OCI-LY1 (cell line): ENCODE measurements at regions not wholly inside any gene's neighbourhood (a gene's known extent, or its start where the extent isn't known, plus 50 kb on each side); places are given as distances from the start of the nearest gene placed in this dataset.

Source experiments
- H2AFZ ChIP-seq: fragments of 200-600 bp; sonication (generic), shearing (Covaris generic); 2 replicates; pipeline ENCODE4 v1.6.0; 2014; ENCODE audit warnings: antibody characterized with exemption, mild to moderate bottlenecking, low read length
- H3F3A ChIP-seq: fragments of 200-600 bp; sonication (generic), shearing (Covaris generic); 2 replicates; pipeline ENCODE4 v1.6.0; 2014; ENCODE audit warnings: mild to moderate bottlenecking, antibody characterized with exemption, low read length, moderate library complexity; ENCODE audit not compliant: insufficient read depth
- H3K27ac ChIP-seq: fragments of 200-600 bp; sonication (generic); 2 replicates; pipeline ENCODE4 v1.5.1; 2014; ENCODE audit warnings: low read length, mixed run types, mild to moderate bottlenecking, low read depth; ENCODE audit not compliant: poor library complexity, severe bottlenecking
- H3K27me3 ChIP-seq: fragments of 200-600 bp; sonication (generic); 2 replicates; pipeline ENCODE4 v1.6.0; 2014; ENCODE audit warnings: antibody characterized with exemption, mild to moderate bottlenecking, low read length, moderate library complexity; ENCODE audit not compliant: insufficient read depth
- H3K36me3 ChIP-seq: fragments of 200-600 bp; sonication (generic); 2 replicates; pipeline ENCODE4 v1.6.1; 2014; ENCODE audit warnings: mild to moderate bottlenecking, antibody characterized with exemption, low read length, moderate library complexity, mixed read lengths; ENCODE audit not compliant: insufficient read depth
- H3K4me1 ChIP-seq: fragments of 200-600 bp; sonication (generic); 2 replicates; pipeline ENCODE4 v1.5.1; 2014; ENCODE audit warnings: mild to moderate bottlenecking, low read length, moderate library complexity; ENCODE audit not compliant: insufficient read depth, severe bottlenecking
- H3K4me2 ChIP-seq: fragments of 200-600 bp; sonication (generic), shearing (Covaris generic); 2 replicates; pipeline ENCODE4 v1.6.1; 2014; ENCODE audit warnings: low read length
- H3K4me3 ChIP-seq: fragments of 200-600 bp; sonication (generic); 2 replicates; pipeline ENCODE4 v1.5.1; 2014; ENCODE audit warnings: low read length, low read depth, mild to moderate bottlenecking, mixed read lengths; ENCODE audit not compliant: poor library complexity, severe bottlenecking
- H3K79me2 ChIP-seq: fragments of 200-600 bp; shearing (Covaris generic); 2 replicates; pipeline ENCODE4 v1.6.1; 2016; ENCODE audit warnings: mixed run types, low read length, mixed read lengths; ENCODE audit not compliant: insufficient read depth
- H3K9ac ChIP-seq: fragments of 200-600 bp; sonication (generic), shearing (Covaris generic); 2 replicates; pipeline ENCODE4 v1.6.1; 2014; ENCODE audit warnings: mild to moderate bottlenecking, low read length, mixed read lengths
- H3K9me2 ChIP-seq: fragments of 200-600 bp; sonication (generic), shearing (Covaris generic); 2 replicates; pipeline ENCODE4 v1.6.1; 2014; ENCODE audit warnings: low read depth, mild to moderate bottlenecking, low read length, mixed read lengths
- H3K9me3 ChIP-seq: fragments of 200-600 bp; shearing (Covaris generic); 2 replicates; pipeline ENCODE4 v1.6.1; 2014; ENCODE audit warnings: low read length, mixed read lengths
- H4K20me1 ChIP-seq: fragments of 200-600 bp; sonication (generic), shearing (Covaris generic); 2 replicates; pipeline ENCODE4 v1.6.0; 2016; ENCODE audit warnings: mild to moderate bottlenecking, low read length; ENCODE audit not compliant: insufficient read depth
- CTCF ChIP-seq: fragments of 200-600 bp; sonication (generic), shearing (Covaris generic); IDR thresholded peaks from 2 replicates; pipeline ENCODE4 v1.5.1; 2017; ENCODE audit warnings: mild to moderate bottlenecking, antibody characterized with exemption, low read length, moderate library complexity, mixed read lengths
- EZH2 ChIP-seq: fragments of 200-600 bp; sonication (generic), shearing (Covaris generic); IDR thresholded peaks from 2 replicates; pipeline ENCODE4 v1.8.0; 2017; ENCODE audit warnings: borderline replicate concordance, mixed run types, mild to moderate bottlenecking, antibody characterized with exemption, low read length, moderate library complexity, mixed read lengths

DNA sequence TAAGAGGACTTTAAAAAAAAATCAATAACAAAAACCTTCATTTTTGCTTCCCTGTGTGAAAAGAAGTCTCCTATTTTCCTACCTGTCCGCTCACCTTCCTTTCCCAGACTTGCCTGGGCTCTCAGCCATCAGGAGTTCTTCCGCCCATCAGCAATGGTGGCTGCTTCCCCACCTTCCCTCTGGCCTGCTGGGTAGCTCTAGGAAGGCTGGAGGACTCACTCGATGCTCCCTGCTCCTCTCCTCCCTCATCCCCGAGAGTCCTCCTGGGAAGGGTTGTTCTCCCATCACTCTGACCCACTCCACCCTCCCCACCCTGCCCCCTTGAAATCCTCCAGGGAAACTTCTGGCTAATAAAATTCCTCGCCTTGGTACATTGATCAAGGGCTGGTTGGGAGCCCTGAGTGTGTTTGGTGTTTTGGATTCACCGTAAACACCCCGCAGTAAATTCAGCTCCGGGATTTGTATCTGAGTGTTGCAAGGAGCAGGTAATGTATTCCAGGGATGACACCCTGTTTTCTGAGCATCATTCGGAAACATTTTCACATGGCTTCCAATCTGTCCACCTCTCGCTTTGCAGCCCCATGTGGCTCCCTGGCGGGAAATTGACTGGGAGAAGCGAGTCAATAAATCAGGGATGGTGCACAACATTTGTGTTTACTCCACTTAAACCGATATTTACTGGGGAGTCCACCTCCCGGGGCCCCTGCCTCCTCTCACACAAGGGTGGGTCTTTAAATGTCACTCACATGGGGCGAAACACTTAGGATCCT, 126.4 kb upstream of the SDK1 start:
- Histone ChIP-seq H3K27ac (no peak overlapping the region), H3K9me3 (no peaks in the 10 kb centered on the region), H3K79me2 (no peaks in the 10 kb centered on the region), H3K27me3 (peaks cover 14% of the 10 kb centered on the region; the same call in 1 of the 2 replicates), H4K20me1 (no peaks in the 10 kb centered on the region), H3F3A (no peaks in the 10 kb centered on the region), H3K4me1 (no peaks in the 10 kb centered on the region), H2AFZ (no peak overlapping the region), H3K4me2 (no peak overlapping the region), H3K36me3 (no peaks in the 10 kb centered on the region), H3K9me2 (no peaks in the 10 kb centered on the region), H3K4me3 (no peak overlapping the region), H3K9ac (no peak overlapping the region)
- TF ChIP-seq CTCF (no peak), EZH2 (no peak)

DNA sequence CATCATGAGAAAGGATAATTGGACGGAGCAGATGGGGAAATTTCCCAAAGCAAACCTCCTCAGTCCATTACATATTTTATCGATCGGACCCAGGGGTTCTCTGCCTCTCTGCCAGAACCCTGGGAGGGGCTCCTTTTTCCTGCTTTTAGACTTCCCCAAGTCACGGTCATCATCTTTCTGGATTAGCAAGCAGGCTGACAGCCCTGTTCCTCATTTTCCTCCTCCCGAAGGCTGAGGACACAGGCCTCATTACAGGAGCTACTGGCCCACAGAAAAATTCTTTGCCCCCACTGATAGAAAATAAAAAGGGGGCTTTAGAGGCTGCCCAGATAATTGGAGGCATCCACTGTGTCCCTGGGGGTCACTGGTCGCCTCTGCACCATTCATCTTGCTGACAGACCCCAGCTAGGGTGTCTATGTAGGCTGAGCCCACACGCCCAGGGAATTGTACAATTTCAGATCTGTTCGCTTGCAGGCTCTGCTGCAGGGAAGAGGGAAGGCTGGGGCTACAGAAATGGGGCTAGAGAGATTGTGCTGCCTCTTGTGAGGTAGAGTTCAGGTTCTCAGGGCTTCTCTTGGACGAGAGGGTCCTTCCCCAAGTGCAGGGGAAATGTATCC, 125.7 kb upstream of the SDK1 start:
- H3K4me2 ChIP-seq: no peak overlapping the region
- no peak for TF ChIP-seq EZH2
- no peak for TF ChIP-seq CTCF

GRCh38 chr7:3176112-3177000, 124.7 kb upstream of the SDK1 start:
- TF ChIP-seq EZH2 (no peak), CTCF (no peak)
- H3K4me3 ChIP-seq: no peak overlapping the region
- no peaks in the 10 kb centered on the region for H3K79me2 ChIP-seq
- no peaks in the 10 kb centered on the region for H3K9me3 ChIP-seq
- H3K36me3 ChIP-seq: no peaks in the 10 kb centered on the region
- H3K9me2 ChIP-seq: no peaks in the 10 kb centered on the region
- H3F3A ChIP-seq: no peaks in the 10 kb centered on the region
- H3K4me1 ChIP-seq: no peaks in the 10 kb centered on the region
- H2AFZ ChIP-seq: no peak overlapping the region
- H3K27ac ChIP-seq: no peak overlapping the region
- peaks cover 14% of the 10 kb centered on the region; the same call in 1 of the 2 replicates for H3K27me3 ChIP-seq
- no peak overlapping the region for H3K4me2 ChIP-seq
- no peak overlapping the region for H3K9ac ChIP-seq
- no peaks in the 10 kb centered on the region for H4K20me1 ChIP-seq

More for the DNA sequence above, 125.7 kb upstream of the SDK1 start:
- Histone ChIP-seq H4K20me1 (no peaks in the 10 kb centered on the region), H3K27ac (no peak overlapping the region), H3K9ac (no peak overlapping the region), H3K36me3 (no peaks in the 10 kb centered on the region), H3K9me3 (no peaks in the 10 kb centered on the region), H3K27me3 (peaks cover 14% of the 10 kb centered on the region; the same call in 1 of the 2 replicates), H3K4me3 (no peak overlapping the region), H2AFZ (no peak overlapping the region), H3K79me2 (no peaks in the 10 kb centered on the region), H3F3A (no peaks in the 10 kb centered on the region), H3K9me2 (no peaks in the 10 kb centered on the region), H3K4me1 (no peaks in the 10 kb centered on the region)
